CD4-positive, alpha-beta T cell (primary cell): ENCODE measurements at regions not wholly inside any gene's neighbourhood (a gene's known extent, or its start where the extent isn't known, plus 50 kb on each side); places are given as distances from the start of the nearest gene placed in this dataset.

Experiments
- ATAC-seq: fragments of 200-7000 bp; cut with Tn5 transposase; one replicate; pipeline ENCODE4 v1.10.0; 2022; ENCODE audit warnings: mild to moderate bottlenecking; ENCODE audit not compliant: poor library complexity
- CTCF ChIA-PET: fragments of 350-600 bp; sonication (Branson Sonifier 250); formaldehyde crosslinking; loops from one replicate; lab custom pipeline; 2021; ENCODE audit warnings: antibody characterized with exemption, inconsistent platforms; lab: Charles Lee
- POLR2A ChIA-PET: fragments of 350-600 bp; sonication (Branson Sonifier 250); formaldehyde crosslinking; loops from one replicate; lab custom pipeline; 2021; ENCODE audit warnings: antibody characterized with exemption, inconsistent platforms; lab: Charles Lee
- DNase-seq, 14 experiments: peaks; one replicate each; pipeline ENCODE4 v3.0.0-alpha.2; 2013 to 2020; ENCODE audit warnings: mixed read lengths in 2 of 14
- H3K27ac ChIP-seq, 2 donors: one replicate each; pipeline versions ENCODE4 v1.5.1 to v1.7.0; 2013; ENCODE audit warnings: low read length in 2 of 2, low read depth in 1 of 2, mild to moderate bottlenecking in 1 of 2
- H3K27me3 ChIP-seq, 2 experiments: 1 replicate in 1 of 2; 2 replicates in 1 of 2; pipeline versions ENCODE4 v1.6.1 to v1.7.0; 2013; ENCODE audit warnings: low read length in 2 of 2, control low read depth in 1 of 2, mild to moderate bottlenecking in 1 of 2, moderate library complexity in 1 of 2; ENCODE audit not compliant: insufficient read depth in 2 of 2, control insufficient read depth in 1 of 2
- H3K36me3 ChIP-seq: one replicate; pipeline ENCODE4 v1.6.1; 2013; ENCODE audit warnings: low read length, control low read depth; ENCODE audit not compliant: insufficient read depth
- H3K4me1 ChIP-seq: one replicate; pipeline ENCODE4 v1.6.1; 2013; ENCODE audit warnings: low read length, control low read depth; ENCODE audit not compliant: insufficient read depth
- H3K4me3 ChIP-seq: one replicate; pipeline ENCODE4 v1.5.1; 2013; ENCODE audit warnings: mild to moderate bottlenecking, low read length, moderate library complexity
- H3K9me3 ChIP-seq, 2 experiments: 1 replicate in 1 of 2; 2 replicates in 1 of 2; pipeline versions ENCODE4 v1.6.1 to v1.7.0; 2013; ENCODE audit warnings: low read length in 2 of 2, mild to moderate bottlenecking in 2 of 2, control low read depth in 1 of 2, moderate library complexity in 1 of 2; ENCODE audit not compliant: control insufficient read depth in 1 of 2, insufficient read depth in 1 of 2
- H3K27ac Mint-ChIP-seq: one replicate; pipeline ENCODE4 v1.8.0; 2020; ENCODE audit warnings: mixed read lengths
- H3K27me3 Mint-ChIP-seq: one replicate; pipeline ENCODE4 v1.8.0; 2021; ENCODE audit warnings: mixed read lengths
- H3K36me3 Mint-ChIP-seq: one replicate; pipeline ENCODE4 v1.8.0; 2021; ENCODE audit warnings: low read depth, mixed read lengths
- H3K4me1 Mint-ChIP-seq: one replicate; pipeline ENCODE4 v1.8.0; 2021; ENCODE audit warnings: low read depth, mixed read lengths
- H3K4me3 Mint-ChIP-seq: one replicate; pipeline ENCODE4 v1.8.0; 2020; ENCODE audit warnings: mild to moderate bottlenecking, mixed read lengths
- H3K9me3 Mint-ChIP-seq: one replicate; pipeline ENCODE4 v1.8.0; 2020; ENCODE audit warnings: mixed read lengths
- CTCF ChIP-seq: fragments of 200-600 bp; IDR thresholded peaks from one replicate; pipeline ENCODE4 v1.8.0; 2022; ENCODE audit warnings: antibody characterized with exemption, mild to moderate bottlenecking
- intact Hi-C, 2 experiments: fragments of 100-400 bp; cut with DNase I in 1 of 2; cut with micrococcal nuclease in 1 of 2; formaldehyde crosslinking; loops; one replicate each; pipeline versions ENCODE4 v1.15.1 to v1.9.0; 2023 to 2025; cut with DNase I, micrococcal nuclease

- Histone ChIP-seq H3K9me3 (no peaks in the 10 kb centered on the region), H3K36me3 (no peaks in the 10 kb centered on the region), H3K27me3 (peaks cover 0 to 8% of the 10 kb centered on the region in 2 experiments), H3K27ac (no peak overlapping the region), H3K4me3 (no peak overlapping the region), H3K4me1 (no peaks in the 10 kb centered on the region)
- H3K27me3 Mint-ChIP-seq = peaks cover 27% of the 10 kb centered on the region
- no peak for DNase-seq
- intact Hi-C loops = no loop called here
- ChIA-PET CTCF (no interaction called here), POLR2A (no interaction called here)
- no peaks in the 10 kb centered on the region for H3K4me1 Mint-ChIP-seq
- H3K36me3 Mint-ChIP-seq = no peaks in the 10 kb centered on the region
- ATAC-seq = no peak
- H3K9me3 Mint-ChIP-seq = no peaks in the 10 kb centered on the region
- H3K4me3 Mint-ChIP-seq = no peak overlapping the region
- no peak for TF ChIP-seq CTCF
- no peak overlapping the region for H3K27ac Mint-ChIP-seq
Measured at GRCh38 chr4:151472297-151472696, 63.3 kb downstream of the FHIP1A start.

GRCh38 chr4:151472711-151473110, 63.7 kb downstream of the FHIP1A start:
- Mint-ChIP-seq H3K27me3 (peaks cover 26% of the 10 kb centered on the region), H3K4me1 (no peaks in the 10 kb centered on the region), H3K36me3 (no peaks in the 10 kb centered on the region), H3K27ac (no peak overlapping the region), H3K9me3 (no peaks in the 10 kb centered on the region), H3K4me3 (no peak overlapping the region)
- Histone ChIP-seq H3K36me3 (no peaks in the 10 kb centered on the region), H3K9me3 (no peaks in the 10 kb centered on the region), H3K4me3 (no peak overlapping the region), H3K27me3 (peaks cover 0 to 8% of the 10 kb centered on the region in 2 experiments), H3K4me1 (no peaks in the 10 kb centered on the region), H3K27ac (no peak overlapping the region)
- ChIA-PET POLR2A (no interaction called here), CTCF (interaction anchor here (1.0 kb wide), 1 partner anchor 152 kb away, joined by 3 read pairs; no protein-coding TSS in a partner anchor)
- no peak for DNase-seq
- intact Hi-C loops = no loop called here
- no peak for ATAC-seq
- TF ChIP-seq CTCF = no peak

- CTCF ChIA-PET = interaction anchor here (1.0 kb wide), 1 partner anchor 153 kb away, joined by 3 read pairs; no protein-coding TSS in a partner anchor
- intact Hi-C loops = no loop called here
- H3K27me3 Mint-ChIP-seq = peaks cover 32% of the 10 kb centered on the region
Measured at GRCh38 chr4:151473521-151474097, 64.6 kb downstream of the FHIP1A start.

More at GRCh38 chr4:151473521-151474097, 64.6 kb downstream of the FHIP1A start:
- Histone ChIP-seq H3K27ac (no peak overlapping the region), H3K36me3 (no peaks in the 10 kb centered on the region), H3K9me3 (no peaks in the 10 kb centered on the region), H3K4me3 (no peak overlapping the region), H3K27me3 (peaks cover 0 to 5% of the 10 kb centered on the region in 2 experiments), H3K4me1 (no peaks in the 10 kb centered on the region)
- no peaks in the 10 kb centered on the region for H3K9me3 Mint-ChIP-seq
- POLR2A ChIA-PET = no interaction called here
- no peak overlapping the region for H3K27ac Mint-ChIP-seq
- no peak overlapping the region for H3K4me3 Mint-ChIP-seq
- H3K36me3 Mint-ChIP-seq = no peaks in the 10 kb centered on the region
- no peak for TF ChIP-seq CTCF
- ATAC-seq = no peak
- DNase-seq = no peak
- no peaks in the 10 kb centered on the region for H3K4me1 Mint-ChIP-seq
